H1 (cell line): ENCODE measurements at regions not wholly inside any gene's neighbourhood (a gene's known extent, or its start where the extent isn't known, plus 50 kb on each side); places are given as distances from the start of the nearest gene placed in this dataset.

Experiments used
- CTCF ChIA-PET: fragments of 300-600 bp; sonication (Branson Sonifier 250); formaldehyde crosslinking; loops from one replicate; lab custom pipeline; 2021; ENCODE audit not compliant: partially characterized antibody; lab: Charles Lee
- POLR2A ChIA-PET: fragments of 300-600 bp; sonication (Branson Sonifier 250); formaldehyde crosslinking; loops from one replicate; lab custom pipeline; 2021; ENCODE audit warnings: inconsistent platforms; ENCODE audit not compliant: partially characterized antibody; lab: Charles Lee
- DNase-seq, 2 experiments: peaks; one replicate each; pipeline versions ENCODE4 v3.0.0 to v3.0.0-alpha.2; 2010 to 2022; ENCODE audit warnings: low spot score in 2 of 2, low read depth in 1 of 2, mixed read lengths in 1 of 2
- FAIRE-seq: peaks from 2 replicates; lab custom pipeline; 2011; peaks lifted over from hg19 to GRCh38; lab: Jason Lieb, UNC
- H2AFZ ChIP-seq: 2 replicates; pipeline ENCODE4 v1.8.1; 2012; ENCODE audit warnings: low read length, inconsistent platforms
- H2AK5ac ChIP-seq: 2 replicates; pipeline ENCODE4 v1.6.1; 2013; ENCODE audit warnings: low read depth, low read length
- H2BK120ac ChIP-seq: replicated peaks from 2 replicates; pipeline ENCODE3; 2013; ENCODE audit warnings: low read depth, low read length, inconsistent platforms
- H2BK12ac ChIP-seq: 2 replicates; pipeline ENCODE4 v1.6.1; 2013; ENCODE audit warnings: low read depth, low read length
- H2BK15ac ChIP-seq: 2 replicates; pipeline ENCODE4 v1.6.1; 2013; ENCODE audit warnings: low read length
- H2BK20ac ChIP-seq: 2 replicates; pipeline ENCODE4 v1.6.1; 2013; ENCODE audit warnings: low read length
- H2BK5ac ChIP-seq: 2 replicates; pipeline ENCODE4 v1.6.1; 2013; ENCODE audit warnings: low read depth, low read length
- H3K14ac ChIP-seq: 2 replicates; pipeline ENCODE4 v1.6.1; 2013; ENCODE audit warnings: inconsistent platforms; ENCODE audit not compliant: insufficient read length
- H3K18ac ChIP-seq: 2 replicates; pipeline ENCODE4 v1.6.1; 2013; ENCODE audit warnings: low read length; ENCODE audit errors: extremely low read depth
- H3K23ac ChIP-seq: 2 replicates; pipeline ENCODE4 v1.6.1; 2013; ENCODE audit warnings: inconsistent platforms; ENCODE audit not compliant: insufficient read length
- H3K23me2 ChIP-seq: 2 replicates; pipeline ENCODE4 v1.6.1; 2013; ENCODE audit warnings: low read depth, low read length
- H3K27ac ChIP-seq: 2 replicates; pipeline ENCODE4 v1.6.1; 2011; ENCODE audit warnings: low read depth, low read length, inconsistent platforms
- H3K27me3 ChIP-seq, 4 experiments: replicated peaks in 1 of 4; 1 replicate in 1 of 4; 2 replicates in 3 of 4; pipeline versions ENCODE4 v1.6.1 to v1.8.1; 2011 to 2013; ENCODE audit warnings: low read length in 3 of 4, mild to moderate bottlenecking in 3 of 4, inconsistent platforms in 2 of 4, mixed read lengths in 2 of 4, moderate library complexity in 1 of 4; ENCODE audit not compliant: control insufficient read depth in 3 of 4, insufficient read depth in 3 of 4; ENCODE audit errors: extremely low read depth in 1 of 4
- H3K36me3 ChIP-seq, 4 experiments: 2 replicates each; pipeline versions ENCODE4 v1.6.1 to v1.8.1; 2011 to 2013; ENCODE audit warnings: mild to moderate bottlenecking in 4 of 4, low read length in 3 of 4, moderate library complexity in 2 of 4, control low read depth in 1 of 4, inconsistent platforms in 1 of 4; ENCODE audit not compliant: insufficient read depth in 4 of 4, control insufficient read depth in 2 of 4
- H3K4ac ChIP-seq: replicated peaks from 2 replicates; pipeline ENCODE3; 2013; ENCODE audit warnings: low read length, low read depth, mixed read lengths, inconsistent platforms; ENCODE audit not compliant: insufficient read length
- H3K4me1 ChIP-seq, 4 experiments: replicated peaks in 1 of 4; 1 replicate in 1 of 4; 2 replicates in 3 of 4; pipeline versions ENCODE4 v1.6.1 to v1.8.1; 2011 to 2013; ENCODE audit warnings: low read length in 3 of 4, inconsistent platforms in 2 of 4, mixed read lengths in 1 of 4; ENCODE audit not compliant: insufficient read depth in 4 of 4, control insufficient read depth in 3 of 4
- H3K4me2 ChIP-seq, 2 experiments: 2 replicates each; pipeline versions ENCODE4 v1.6.1 to v1.8.1; 2011 to 2013; ENCODE audit warnings: low read depth in 2 of 2, low read length in 2 of 2, control low read depth in 1 of 2, inconsistent platforms in 1 of 2, mild to moderate bottlenecking in 1 of 2; ENCODE audit not compliant: insufficient read depth in 1 of 2
- H3K4me3 ChIP-seq, 4 experiments: fragments of 200-600, 300-600 bp in 1 of 4; sonication (generic), shearing (Covaris generic), sonication (Bioruptor Twin) in 1 of 4; 2 replicates each; pipeline versions ENCODE4 v1.5.1 to v1.8.1; 2011 to 2016; ENCODE audit warnings: low read length in 4 of 4, low read depth in 3 of 4, control low read depth in 2 of 4, inconsistent platforms in 2 of 4, mild to moderate bottlenecking in 2 of 4, mixed read lengths in 1 of 4, moderate library complexity in 1 of 4; ENCODE audit not compliant: insufficient read depth in 2 of 4; ENCODE audit errors: extremely low read depth in 1 of 4
- H3K56ac ChIP-seq: replicated peaks from 2 replicates; pipeline ENCODE3; 2013; ENCODE audit warnings: low read depth, mild to moderate bottlenecking, mixed read lengths, low read length, inconsistent platforms; ENCODE audit not compliant: insufficient read length
- H3K79me1 ChIP-seq: 2 replicates; pipeline ENCODE4 v1.6.1; 2013; ENCODE audit warnings: low read depth, low read length, control low read depth
- H3K79me2 ChIP-seq, 2 experiments: 2 replicates each; pipeline versions ENCODE4 v1.6.1 to v1.8.1; 2012 to 2013; ENCODE audit warnings: low read length in 2 of 2, mild to moderate bottlenecking in 2 of 2, inconsistent platforms in 1 of 2; ENCODE audit not compliant: insufficient read depth in 2 of 2, control insufficient read depth in 1 of 2
- H3K9ac ChIP-seq, 4 experiments: replicated peaks in 1 of 4; 1 replicate in 1 of 4; 2 replicates in 3 of 4; pipeline versions ENCODE4 v1.6.1 to v1.8.1; 2011 to 2013; ENCODE audit warnings: low read depth in 3 of 4, low read length in 3 of 4, control low read depth in 2 of 4, mild to moderate bottlenecking in 2 of 4, moderate library complexity in 2 of 4, inconsistent platforms in 1 of 4; ENCODE audit errors: extremely low read depth in 1 of 4
- H3K9me3 ChIP-seq, 2 experiments: 2 replicates each; pipeline versions ENCODE4 v1.6.1 to v1.8.1; 2012 to 2013; ENCODE audit warnings: mild to moderate bottlenecking in 2 of 2, moderate library complexity in 2 of 2, control low read depth in 1 of 2, inconsistent platforms in 1 of 2, low read depth in 1 of 2, low read length in 1 of 2, mixed read lengths in 1 of 2; ENCODE audit not compliant: insufficient read depth in 2 of 2
- H4K20me1 ChIP-seq, 2 experiments: replicated peaks in 1 of 2; 2 replicates each; pipeline versions ENCODE3 to v1.8.1; 2011 to 2013; ENCODE audit warnings: inconsistent platforms in 2 of 2, low read length in 2 of 2, mild to moderate bottlenecking in 1 of 2; ENCODE audit not compliant: insufficient read depth in 2 of 2, control insufficient read depth in 1 of 2
- H4K5ac ChIP-seq: 2 replicates; pipeline ENCODE4 v1.6.1; 2013; ENCODE audit warnings: low read length, low read depth, mixed read lengths, inconsistent platforms; ENCODE audit not compliant: insufficient read length
- H4K8ac ChIP-seq: 2 replicates; pipeline ENCODE4 v1.8.0; 2013; ENCODE audit warnings: mild to moderate bottlenecking, moderate library complexity, low read length, inconsistent platforms; ENCODE audit not compliant: insufficient read depth; ENCODE audit errors: extremely low read depth
- H4K91ac ChIP-seq: replicated peaks from 2 replicates; pipeline ENCODE3; 2013; ENCODE audit warnings: low read length, mixed read lengths, inconsistent platforms; ENCODE audit not compliant: insufficient read length
- CREB1 ChIP-seq: IDR thresholded peaks from 2 replicates; pipeline ENCODE4 v1.6.1; 2012; ENCODE audit warnings: inconsistent platforms
- EGR1 ChIP-seq: IDR thresholded peaks from 2 replicates; pipeline ENCODE4 v1.6.1; 2011; ENCODE audit warnings: low read depth, low read length, borderline replicate concordance
- NANOG ChIP-seq: IDR thresholded peaks from 2 replicates; pipeline ENCODE4 v1.6.1; 2011; ENCODE audit warnings: low read length, low read depth, mild to moderate bottlenecking, inconsistent platforms; ENCODE audit not compliant: insufficient read depth, poor library complexity, severe bottlenecking
- NRF1 ChIP-seq: IDR thresholded peaks from 2 replicates; pipeline ENCODE4 v1.6.1; 2011; ENCODE audit warnings: mild to moderate bottlenecking, low read depth, low read length, improper control_type of control experiment
- POLR2A ChIP-seq, 2 experiments: IDR thresholded peaks; 1 replicate in 1 of 2; 2 replicates in 1 of 2; pipeline ENCODE4 v1.6.1; 2011; ENCODE audit warnings: low read depth in 2 of 2, low read length in 2 of 2, mild to moderate bottlenecking in 2 of 2; ENCODE audit errors: control extremely low read depth in 1 of 2
- POU5F1 ChIP-seq: IDR thresholded peaks from 2 replicates; pipeline ENCODE4 v1.6.1; 2011; ENCODE audit warnings: low read depth, mild to moderate bottlenecking, low read length, moderate library complexity
- SAP30 ChIP-seq: fragments of 300-600 bp; sonication (generic); IDR thresholded peaks from 2 replicates; pipeline ENCODE4 v1.7.1; 2012; ENCODE audit warnings: low read length, moderate library complexity, mild to moderate bottlenecking, inconsistent platforms; ENCODE audit not compliant: insufficient read depth, insufficient replicate concordance
- SUZ12 ChIP-seq: fragments of 200-600 bp; sonication (generic); IDR thresholded peaks from 2 replicates; pipeline ENCODE4 v1.6.1; 2012; ENCODE audit warnings: mild to moderate bottlenecking, inconsistent platforms, low read length, moderate library complexity, mixed read lengths
- WGBS, 2 experiments: shearing (Covaris generic) in 1 of 2; methylation state at CpG; one replicate each; pipeline versions ENCODE4 v1.1.6 to v1.1.7; 2013 to 2015; ENCODE audit warnings: low lambda C conversion rate in 2 of 2, mixed read lengths in 2 of 2, inconsistent platforms in 1 of 2, low coverage in 1 of 2, missing lambda C conversion rate in 1 of 2; ENCODE audit not compliant: insufficient replicate concordance in 2 of 2, insufficient coverage in 1 of 2, insufficient read length in 1 of 2; ENCODE audit errors: extremely low coverage in 1 of 2, missing lambda C conversion rate in 1 of 2; 5-methylcytosine and 5-hydroxymethylcytosine counted together

DNA sequence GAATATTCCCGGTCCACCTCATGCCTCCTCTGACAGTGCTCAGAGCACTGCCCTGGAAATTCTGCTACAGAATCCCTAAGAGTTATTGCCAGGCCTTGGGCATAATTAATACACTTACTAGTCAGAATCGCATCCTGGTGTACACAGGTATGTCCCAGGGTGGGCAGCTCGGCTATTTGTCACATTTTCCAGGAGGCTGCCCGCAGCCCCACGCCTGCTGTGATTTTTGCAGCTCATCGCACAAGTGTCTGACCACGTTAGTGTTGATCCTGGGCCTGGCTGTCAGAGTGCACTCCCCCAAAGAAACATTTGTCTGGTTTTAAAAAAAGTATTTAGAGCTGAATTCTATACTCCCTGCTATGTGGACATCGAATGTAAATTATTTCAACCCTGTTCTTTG, 105.4 kb downstream of the CD83 start:
- Histone ChIP-seq H3K14ac (no peak overlapping the region), H4K5ac (no peak overlapping the region), H2BK5ac (no peak overlapping the region), H4K20me1 (no peaks in the 10 kb centered on the region), H2AFZ (no peak overlapping the region), H3K4me3 (no peak overlapping the region), H2BK15ac (no peak overlapping the region), H3K4me1 (no peaks in the 10 kb centered on the region), H3K27ac (no peak overlapping the region), H3K18ac (no peak overlapping the region), H3K79me1 (no peaks in the 10 kb centered on the region), H3K23me2 (no peaks in the 10 kb centered on the region), H3K79me2 (no peaks in the 10 kb centered on the region), H3K27me3 (no peaks in the 10 kb centered on the region), H3K56ac (no peak overlapping the region), H2BK12ac (no peak overlapping the region), H3K4me2 (no peak overlapping the region), H2BK20ac (no peak overlapping the region), H3K9me3 (peaks cover 5 to 6% of the 10 kb centered on the region in 2 experiments; a peak in 3 of 4 replicates), H3K23ac (no peak overlapping the region), H2AK5ac (no peak overlapping the region), H2BK120ac (no peak overlapping the region), H4K91ac (no peak overlapping the region), H4K8ac (no peak overlapping the region), H3K9ac (no peak overlapping the region), H3K36me3 (no peaks in the 10 kb centered on the region), H3K4ac (no peak overlapping the region)
- WGBS, 2 experiments = 97% methylated on average over 8 of the region's 8 CpGs; no CpG with 5 or more reads in 1 of the 2 experiments
- FAIRE-seq (no peak), DNase-seq (no peak)
- ChIA-PET POLR2A (no interaction called here), CTCF (interaction anchor here (0.9 kb wide), 1 partner anchor 281 kb away, joined by 3 read pairs; no protein-coding TSS in a partner anchor)
- TF ChIP-seq NRF1 (no peak), NANOG (no peak), EGR1 (no peak), SUZ12 (no peak), SAP30 (no peak), CREB1 (no peak), POLR2A (IDR thresholded peaks at IDR 0.05; ENCODE audit: control extremely low read depth in 1 of 2, low read depth in 2 of 2, low read length in 2 of 2) (no peak), POU5F1 (no peak)
